Upper lobe of right lung (tissue), 1 donor: ENCODE measurements at regions not wholly inside any gene's neighbourhood (a gene's known extent, or its start where the extent isn't known, plus 50 kb on each side); places are given as distances from the start of the nearest gene placed in this dataset.
"Not testable (repeated sequence)": the region's sequence is repeated elsewhere in the genome, so short reads cannot be mapped to it uniquely, and the experiment has no call there.

ENCODE experiments used
- ATAC-seq: fragments of 200-7000 bp; cut with Tn5 transposase; one replicate; pipeline ENCODE4 v1.9.1; 2020; ENCODE audit warnings: mild to moderate bottlenecking, moderate library complexity
- DNase-seq: peaks from one replicate; pipeline ENCODE4 v3.0.0-alpha.2; 2020
- H3K27ac ChIP-seq: fragments of 200-600 bp; one replicate; pipeline ENCODE4 v1.8.0; 2022
- H3K27me3 ChIP-seq: fragments of 200-600 bp; one replicate; pipeline ENCODE4 v1.8.0; 2022; ENCODE audit warnings: mild to moderate bottlenecking
- H3K36me3 ChIP-seq: fragments of 200-600 bp; one replicate; pipeline ENCODE4 v1.8.0; 2022
- H3K4me1 ChIP-seq: fragments of 200-600 bp; one replicate; pipeline ENCODE4 v1.8.0; 2022
- H3K4me3 ChIP-seq: fragments of 200-600 bp; one replicate; pipeline ENCODE4 v1.8.0; 2022; ENCODE audit warnings: mild to moderate bottlenecking
- H3K9me3 ChIP-seq: fragments of 200-600 bp; one replicate; pipeline ENCODE4 v1.8.0; 2022
- CTCF ChIP-seq: fragments of 200-600 bp; IDR thresholded peaks from one replicate; pipeline ENCODE4 v1.8.0; 2022; ENCODE audit warnings: antibody characterized with exemption
- intact Hi-C: fragments of 100-400 bp; cut with DNase I; formaldehyde crosslinking; loops from one replicate; pipeline ENCODE4 v1.11.0; 2022
- donor health status: DM: no; HTN: yes; CAD: no; lungs with severe emphysema.

- H3K4me1 ChIP-seq, result no peaks in the 10 kb centered on the region
- H3K4me3 ChIP-seq, result no peak overlapping the region
- intact Hi-C loops, result no loop called here
- TF ChIP-seq CTCF, result no peak
- no peaks in the 10 kb centered on the region for H3K36me3 ChIP-seq
- no peak overlapping the region for H3K27ac ChIP-seq
- no peaks in the 10 kb centered on the region for H3K9me3 ChIP-seq
- DNase-seq (no peak), ATAC-seq (no peak)
- H3K27me3 ChIP-seq, result no peaks in the 10 kb centered on the region
Measured at GRCh38 chr17:53626286-53626685, 196.4 kb upstream of the KIF2B start.

GRCh38 chr17:53619025-53619424, 203.7 kb upstream of the KIF2B start:
- Histone ChIP-seq H3K9me3 (no peaks in the 10 kb centered on the region), H3K4me1 (no peaks in the 10 kb centered on the region), H3K27me3 (no peaks in the 10 kb centered on the region), H3K4me3 (no peak overlapping the region), H3K36me3 (no peaks in the 10 kb centered on the region), H3K27ac (no peak overlapping the region)
- ATAC-seq (no peak), DNase-seq (no peak)
- no peak for TF ChIP-seq CTCF
- intact Hi-C loops, result no loop called here

DNA sequence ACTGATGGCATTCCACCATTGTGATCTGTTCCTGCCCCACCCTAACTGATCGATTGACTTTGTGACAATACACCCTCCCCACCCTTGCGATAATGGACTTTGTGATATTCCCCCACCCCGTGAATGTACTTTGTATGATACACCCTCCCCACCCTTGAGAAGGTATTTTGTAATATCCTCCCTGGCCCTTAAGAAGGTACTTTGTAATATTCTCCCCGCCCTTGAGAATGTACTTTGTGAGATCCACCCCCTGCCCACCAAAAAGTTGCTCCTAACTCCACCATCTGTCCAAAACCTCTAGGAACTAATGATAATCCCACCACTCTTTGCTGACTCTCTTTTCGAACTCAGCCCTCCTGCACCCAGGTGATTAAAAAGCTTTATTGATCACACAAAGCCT, 214.5 kb upstream of the KIF2B start:
- H3K36me3 ChIP-seq, intact Hi-C loops, H3K9me3 ChIP-seq, H3K27ac ChIP-seq, H3K4me3 ChIP-seq, ATAC-seq, H3K4me1 ChIP-seq, DNase-seq, H3K27me3 ChIP-seq: not testable (repeated sequence)

DNA sequence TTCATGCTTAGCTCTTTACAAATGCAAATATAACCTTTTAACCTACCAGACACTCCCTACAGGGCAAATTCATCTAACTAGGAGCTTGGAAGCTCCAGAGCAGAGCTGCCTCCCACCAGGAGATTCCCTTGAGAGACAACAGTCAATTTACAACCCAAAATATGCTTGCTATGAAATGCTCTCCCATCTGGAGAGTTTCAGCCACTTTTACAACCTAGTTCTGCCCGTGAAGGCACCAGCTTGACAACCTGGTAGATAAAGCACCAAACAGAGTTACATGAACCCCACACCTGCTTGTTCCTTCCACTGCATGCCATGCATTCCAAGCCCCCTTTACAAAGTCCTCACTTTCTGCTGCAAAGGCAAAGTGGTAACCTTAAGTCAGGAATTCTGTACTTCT, 215.3 kb upstream of the KIF2B start:
- intact Hi-C loops, result no loop called here
- no peak overlapping the region for H3K4me3 ChIP-seq
- H3K27ac ChIP-seq, result no peak overlapping the region
- H3K36me3 ChIP-seq, result no peaks in the 10 kb centered on the region
- ATAC-seq (no peak), DNase-seq (no peak)
- no peak for TF ChIP-seq CTCF
- H3K4me1 ChIP-seq, result no peaks in the 10 kb centered on the region
- H3K9me3 ChIP-seq, result no peaks in the 10 kb centered on the region
- H3K27me3 ChIP-seq, result no peaks in the 10 kb centered on the region

- no peaks in the 10 kb centered on the region for H3K27me3 ChIP-seq
- no peak for TF ChIP-seq CTCF
- H3K4me3 ChIP-seq, result no peak overlapping the region
- H3K4me1 ChIP-seq, result no peaks in the 10 kb centered on the region
- H3K36me3 ChIP-seq, result no peaks in the 10 kb centered on the region
- intact Hi-C loops, result no loop called here
- DNase-seq, result no peak
- no peak overlapping the region for H3K27ac ChIP-seq
- H3K9me3 ChIP-seq, result no peaks in the 10 kb centered on the region
- ATAC-seq, result no peak
Measured at GRCh38 chr17:53588317-53588716, 234.4 kb upstream of the KIF2B start.

- DNase-seq (no peak), ATAC-seq (no peak)
- TF ChIP-seq CTCF, result no peak
- H3K36me3 ChIP-seq, result no peaks in the 10 kb centered on the region
- H3K9me3 ChIP-seq, result no peaks in the 10 kb centered on the region
- H3K4me3 ChIP-seq, result no peak overlapping the region
- H3K27me3 ChIP-seq, result no peaks in the 10 kb centered on the region
- H3K27ac ChIP-seq, result no peak overlapping the region
- no peaks in the 10 kb centered on the region for H3K4me1 ChIP-seq
- intact Hi-C loops, result no loop called here
Measured at GRCh38 chr17:53574038-53574437, 248.7 kb upstream of the KIF2B start.
